ENCODE measurements at regions not wholly inside any gene's neighbourhood (a gene's known extent, or its start where the extent isn't known, plus 50 kb on each side); places are given as distances from the start of the nearest gene placed in this dataset.

- Histone ChIP-seq H3K4me2 (ENCODE audit: insufficient read depth in 1 of 2, low read depth in 2 of 2, low read length in 2 of 2) (0 out of 4 replicates have a peak overlapping the region, but pooled peaks of 1 of the 2 experiments have one; percentile 7), H3K27ac (ENCODE audit: low read depth, low read length) (no peak overlapping the region), H4K91ac (replicated peaks; ENCODE audit: insufficient read length, low read length) (no peak overlapping the region), H3K79me1 (ENCODE audit: low read depth, low read length) (no peaks in the 10 kb centered on the region; the same call in 1 of the 2 replicates), H4K8ac (ENCODE audit: extremely low read depth, insufficient read depth, low read length) (no peak overlapping the region), H2BK15ac (ENCODE audit: low read length) (no peak overlapping the region), H3K27me3 (replicated peaks in 1 of 4; ENCODE audit: control insufficient read depth in 3 of 4, extremely low read depth in 1 of 4, insufficient read depth in 3 of 4, low read length in 3 of 4) (no peaks in the 10 kb centered on the region), H3K4me3 (ENCODE audit: extremely low read depth in 1 of 4, insufficient read depth in 2 of 4, low read depth in 3 of 4, low read length in 4 of 4) (no peak overlapping the region), H3K23ac (ENCODE audit: insufficient read length) (no peak overlapping the region), H4K5ac (ENCODE audit: insufficient read length, low read depth, low read length) (no peak overlapping the region), H2BK120ac (replicated peaks; ENCODE audit: low read depth, low read length) (no peak overlapping the region), H4K20me1 (replicated peaks in 1 of 2; ENCODE audit: control insufficient read depth in 1 of 2, insufficient read depth in 2 of 2, low read length in 2 of 2) (no peaks in the 10 kb centered on the region), H3K79me2 (ENCODE audit: control insufficient read depth in 1 of 2, insufficient read depth in 2 of 2, low read length in 2 of 2) (no peaks in the 10 kb centered on the region), H3K36me3 (ENCODE audit: control insufficient read depth in 2 of 4, insufficient read depth in 4 of 4, low read length in 3 of 4) (no peaks in the 10 kb centered on the region), H2AFZ (ENCODE audit: low read length) (no peak overlapping the region), H3K18ac (ENCODE audit: extremely low read depth, low read length) (no peak overlapping the region), H3K4me1 (replicated peaks in 1 of 4; ENCODE audit: control insufficient read depth in 3 of 4, insufficient read depth in 4 of 4, low read length in 3 of 4) (peaks cover 2 to 7% (median 3%) of the 10 kb centered on the region in 4 experiments; a peak in 4 of 7 replicates), H3K4ac (replicated peaks; ENCODE audit: insufficient read length, low read depth, low read length) (no peak overlapping the region), H3K56ac (replicated peaks; ENCODE audit: insufficient read length, low read depth, low read length) (no peak overlapping the region), H3K9ac (replicated peaks in 1 of 4; ENCODE audit: extremely low read depth in 1 of 4, low read depth in 3 of 4, low read length in 3 of 4) (no peak overlapping the region), H2BK12ac (ENCODE audit: low read depth, low read length) (no peak overlapping the region; the same call in 1 of the 2 replicates), H3K23me2 (ENCODE audit: low read depth, low read length) (no peaks in the 10 kb centered on the region), H2AK5ac (ENCODE audit: low read depth, low read length) (no peak overlapping the region), H2BK5ac (ENCODE audit: low read depth, low read length) (peak overlapping the region; percentile 20; the same call in 1 of the 2 replicates), H2BK20ac (ENCODE audit: low read length) (no peak overlapping the region), H3K9me3 (ENCODE audit: insufficient read depth in 2 of 2, low read depth in 1 of 2, low read length in 1 of 2) (no peaks in the 10 kb centered on the region), H3K14ac (ENCODE audit: insufficient read length) (no peak overlapping the region)
- CTCF ChIA-PET (ENCODE audit: partially characterized antibody) = interaction anchor here (0.6 to 2.2 kb wide), 18 partner anchors 8 to 474 kb away, joined by 3 to 25 read pairs (median 4); no protein-coding TSS in a partner anchor
- no peak for FAIRE-seq
- WGBS, 2 experiments (ENCODE audit: extremely low coverage in 1 of 2, insufficient coverage in 1 of 2, insufficient read length in 1 of 2, insufficient replicate concordance in 2 of 2, low coverage in 1 of 2, low lambda C conversion rate in 2 of 2, missing lambda C conversion rate in 1 of 2) = 64% methylated on average over 9 of the region's 9 CpGs; no CpG with 5 or more reads in 1 of the 2 experiments
- TF ChIP-seq FOSL1 (IDR thresholded peaks at IDR 0.05; ENCODE audit: insufficient read depth, low read depth, low read length) = no peak
- no peak for TF ChIP-seq CREB1 (IDR thresholded peaks at IDR 0.05)
- 0 out of 4 replicates have a peak, but pooled peaks of 1 of the 3 experiments have one; percentile 3 for TF ChIP-seq CTCF (IDR thresholded peaks at IDR 0.05; ENCODE audit: control extremely low read depth in 1 of 3, insufficient read depth in 1 of 3, low read depth in 1 of 3, low read length in 3 of 3)
- no peak for TF ChIP-seq SP4 (IDR thresholded peaks at IDR 0.05; ENCODE audit: low read length)
- TF ChIP-seq TEAD4 (IDR thresholded peaks at IDR 0.05; ENCODE audit: low read depth, low read length) = no peak
- peak; percentile 13 to 33; a peak in 3 of 4 replicates for TF ChIP-seq RAD21 (IDR thresholded peaks at IDR 0.05 in 1 of 2, conservative IDR thresholded peaks at IDR 0.05 in 1 of 2; ENCODE audit: low read depth in 2 of 2, low read length in 2 of 2)
- TF ChIP-seq POLR2A (IDR thresholded peaks at IDR 0.05; ENCODE audit: control extremely low read depth in 1 of 2, low read depth in 2 of 2, low read length in 2 of 2) = no peak
- TF ChIP-seq ASH2L (IDR thresholded peaks at IDR 0.05; ENCODE audit: low read length) = no peak
- TF ChIP-seq SP2 (IDR thresholded peaks at IDR 0.05; ENCODE audit: low read length) = no peak
- no peak for TF ChIP-seq BACH1 (IDR thresholded peaks at IDR 0.05; ENCODE audit: low read length)
- TF ChIP-seq POU5F1 (IDR thresholded peaks at IDR 0.05; ENCODE audit: low read depth, low read length) = no peak
- DNase-seq (ENCODE audit: low read depth in 1 of 2, low spot score in 2 of 2) = no peak
- POLR2A ChIA-PET (ENCODE audit: partially characterized antibody) = interaction anchor here (0.6 to 1.2 kb wide), 2 partner anchors 13 to 45 kb away, joined by 3 read pairs; no protein-coding TSS in a partner anchor
Observed at GRCh38 chr11:92397221-92397755, 172.7 kb downstream of the FAT3 start.
